Fibroblast of mammary gland (primary cell): ENCODE measurements at regions not wholly inside any gene's neighbourhood (a gene's known extent, or its start where the extent isn't known, plus 50 kb on each side); places are given as distances from the start of the nearest gene placed in this dataset.

Source experiments
- DNase-seq: peaks from one replicate; pipeline ENCODE4 v3.0.0-alpha.2; 2010; ENCODE audit warnings: low read depth
- H3K4me3 ChIP-seq: 2 replicates; pipeline ENCODE4 v1.5.1; 2011; ENCODE audit warnings: low read depth, mild to moderate bottlenecking, low read length, moderate library complexity; ENCODE audit not compliant: control insufficient read depth
- TF ChIP-seq, protein P1 (sequence below): conservative IDR thresholded peaks from 2 replicates; pipeline ENCODE4 v1.5.1; 2011; ENCODE audit warnings: low read depth, low read length, inconsistent platforms; ENCODE audit not compliant: control insufficient read depth, insufficient read depth

- DNase-seq: no peak
- TF ChIP-seq, protein P1, sequence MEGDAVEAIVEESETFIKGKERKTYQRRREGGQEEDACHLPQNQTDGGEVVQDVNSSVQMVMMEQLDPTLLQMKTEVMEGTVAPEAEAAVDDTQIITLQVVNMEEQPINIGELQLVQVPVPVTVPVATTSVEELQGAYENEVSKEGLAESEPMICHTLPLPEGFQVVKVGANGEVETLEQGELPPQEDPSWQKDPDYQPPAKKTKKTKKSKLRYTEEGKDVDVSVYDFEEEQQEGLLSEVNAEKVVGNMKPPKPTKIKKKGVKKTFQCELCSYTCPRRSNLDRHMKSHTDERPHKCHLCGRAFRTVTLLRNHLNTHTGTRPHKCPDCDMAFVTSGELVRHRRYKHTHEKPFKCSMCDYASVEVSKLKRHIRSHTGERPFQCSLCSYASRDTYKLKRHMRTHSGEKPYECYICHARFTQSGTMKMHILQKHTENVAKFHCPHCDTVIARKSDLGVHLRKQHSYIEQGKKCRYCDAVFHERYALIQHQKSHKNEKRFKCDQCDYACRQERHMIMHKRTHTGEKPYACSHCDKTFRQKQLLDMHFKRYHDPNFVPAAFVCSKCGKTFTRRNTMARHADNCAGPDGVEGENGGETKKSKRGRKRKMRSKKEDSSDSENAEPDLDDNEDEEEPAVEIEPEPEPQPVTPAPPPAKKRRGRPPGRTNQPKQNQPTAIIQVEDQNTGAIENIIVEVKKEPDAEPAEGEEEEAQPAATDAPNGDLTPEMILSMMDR: no peak
Measured at GRCh38 chr4:8706216-8707044, 113.9 kb downstream of the CPZ start.

GRCh38 chr4:8705161-8706145 lies 112.9 kb downstream of the CPZ start:
- TF ChIP-seq, protein P1: no peak
- no peak for DNase-seq
- H3K4me3 ChIP-seq: no peak overlapping the region

More at GRCh38 chr4:8706216-8707044, 113.9 kb downstream of the CPZ start:
- no peak overlapping the region for H3K4me3 ChIP-seq

GRCh38 chr4:8704632-8705031 lies 112.1 kb downstream of the CPZ start:
- DNase-seq: no peak
- no peak overlapping the region for H3K4me3 ChIP-seq
- TF ChIP-seq, protein P1: no peak

DNA sequence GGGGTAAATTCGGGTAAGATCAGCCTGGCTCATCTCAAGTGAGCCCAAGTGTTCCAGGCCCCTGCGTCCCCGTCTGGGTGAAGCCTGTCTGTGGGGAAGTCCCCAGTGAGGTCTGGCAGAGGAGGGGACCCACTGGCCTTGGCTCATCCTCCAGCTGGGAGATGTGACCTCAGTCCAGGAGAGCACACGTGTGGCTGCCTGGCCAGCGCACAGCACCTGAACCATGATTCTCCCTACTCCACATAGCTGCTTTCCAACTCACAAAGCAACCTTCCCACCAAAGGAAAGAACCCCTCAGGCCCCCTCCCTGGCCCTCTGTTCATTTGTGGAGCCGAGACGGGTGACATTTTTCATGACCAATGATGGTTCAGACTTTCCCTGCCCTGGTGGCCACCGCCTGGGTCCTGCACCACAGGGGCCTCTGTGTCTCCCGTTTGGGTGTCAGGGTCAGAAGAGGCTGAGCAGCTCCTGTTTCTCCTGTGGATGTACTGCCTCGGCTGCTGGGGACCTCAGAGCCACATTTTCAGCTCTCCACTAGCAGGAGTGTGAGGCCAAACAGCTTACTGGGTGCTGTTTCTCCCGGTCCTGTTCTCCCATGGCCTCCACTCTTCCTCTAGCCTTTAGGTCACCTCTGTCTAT lies 111.4 kb downstream of the CPZ start:
- TF ChIP-seq, protein P1: no peak
- no peak for DNase-seq
- no peak overlapping the region for H3K4me3 ChIP-seq

DNA sequence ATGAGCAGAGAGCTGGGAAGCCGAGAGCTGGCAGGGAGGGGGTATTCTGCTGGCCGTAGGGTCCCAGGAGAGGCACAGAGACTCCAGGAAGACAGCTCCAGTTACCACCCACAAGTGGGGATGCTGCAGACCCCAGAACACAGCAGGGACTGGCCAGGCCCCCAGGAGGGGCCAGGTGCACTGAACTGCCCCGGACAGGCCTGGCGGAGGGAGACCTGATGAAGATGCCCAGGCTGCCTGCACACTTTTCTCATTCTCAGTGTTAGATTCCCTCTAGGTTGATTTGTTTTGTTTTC lies 110.8 kb downstream of the CPZ start:
- TF ChIP-seq, protein P1: no peak
- no peak for DNase-seq
- H3K4me3 ChIP-seq: no peak overlapping the region
